Neural progenitor cell (in vitro differentiated cells): ENCODE measurements at regions not wholly inside any gene's neighbourhood (a gene's known extent, or its start where the extent isn't known, plus 50 kb on each side); places are given as distances from the start of the nearest gene placed in this dataset.
"Not testable (repeated sequence)": the region's sequence is repeated elsewhere in the genome, so short reads cannot be mapped to it uniquely, and the experiment has no call there.

Source experiments
- CTCF ChIP-seq: fragments of 200-600 bp; sonication (generic); IDR thresholded peaks from 2 replicates; pipeline ENCODE4 v1.5.1; 2017; ENCODE audit warnings: antibody characterized with exemption, mild to moderate bottlenecking
- EZH2 ChIP-seq: fragments of 200-600 bp; sonication (generic); IDR thresholded peaks from 2 replicates; pipeline ENCODE4 v1.6.1; 2017; ENCODE audit warnings: antibody characterized with exemption, mild to moderate bottlenecking, moderate library complexity
- EZH2phosphoT487 ChIP-seq: fragments of 200-600 bp; sonication (generic); IDR thresholded peaks from 2 replicates; pipeline ENCODE4 v1.6.1; 2017; ENCODE audit warnings: antibody characterized with exemption

- not testable (repeated sequence) for TF ChIP-seq CTCF, EZH2, EZH2phosphoT487
Measured at GRCh38 chr1:148686735-148687134, 61.8 kb upstream of the NUDT4B start.
